Astrocyte (in vitro differentiated cells and primary cell): ENCODE measurements at regions not wholly inside any gene's neighbourhood (a gene's known extent, or its start where the extent isn't known, plus 50 kb on each side); places are given as distances from the start of the nearest gene placed in this dataset.

Experiments used
- DNase-seq: peaks from one replicate; pipeline ENCODE4 v3.0.0-alpha.2; 2010; ENCODE audit warnings: low read depth
- FAIRE-seq: peaks from 2 replicates; lab custom pipeline; 2011; peaks lifted over from hg19 to GRCh38; lab: Jason Lieb, UNC
- H2AFZ ChIP-seq: 2 replicates; pipeline ENCODE4 v1.6.0; 2012; ENCODE audit warnings: low read depth, low read length, inconsistent platforms
- H3K27ac ChIP-seq: 2 replicates; pipeline ENCODE4 v1.5.1; 2011; ENCODE audit warnings: low read depth, low read length, inconsistent platforms
- H3K27me3 ChIP-seq: 2 replicates; pipeline ENCODE4 v1.6.0; 2011; ENCODE audit warnings: low read length, inconsistent platforms; ENCODE audit not compliant: insufficient read depth
- H3K36me3 ChIP-seq: 2 replicates; pipeline ENCODE4 v1.5.1; 2011; ENCODE audit warnings: low read length, inconsistent platforms; ENCODE audit not compliant: insufficient read depth
- H3K4me1 ChIP-seq: 2 replicates; pipeline ENCODE4 v1.5.1; 2011; ENCODE audit warnings: low read length, inconsistent platforms; ENCODE audit not compliant: insufficient read depth
- H3K4me2 ChIP-seq: 2 replicates; pipeline ENCODE4 v1.6.0; 2012; ENCODE audit warnings: low read length, inconsistent platforms
- H3K4me3 ChIP-seq: 2 replicates; pipeline ENCODE4 v1.5.1; 2011; ENCODE audit warnings: low read depth, mild to moderate bottlenecking, low read length, inconsistent platforms; ENCODE audit not compliant: insufficient read depth
- H3K79me2 ChIP-seq: 2 replicates; pipeline ENCODE4 v1.6.0; 2012; ENCODE audit warnings: mild to moderate bottlenecking, low read length, inconsistent platforms; ENCODE audit not compliant: insufficient read depth
- H3K9ac ChIP-seq: 2 replicates; pipeline ENCODE4 v1.6.0; 2012; ENCODE audit warnings: mild to moderate bottlenecking, low read length, inconsistent platforms
- H3K9me3 ChIP-seq: 2 replicates; pipeline ENCODE4 v1.5.1; 2012; ENCODE audit warnings: low read depth, mild to moderate bottlenecking, low read length, inconsistent platforms; ENCODE audit not compliant: insufficient read depth
- H4K20me1 ChIP-seq: 2 replicates; pipeline ENCODE4 v1.6.0; 2012; ENCODE audit warnings: low read length, inconsistent platforms; ENCODE audit not compliant: insufficient read depth
- H3K27ac Mint-ChIP-seq: one replicate; pipeline ENCODE4 v1.8.0; 2021; ENCODE audit warnings: mild to moderate bottlenecking, mixed read lengths; ENCODE audit not compliant: unreplicated experiment
- H3K27me3 Mint-ChIP-seq: one replicate; pipeline ENCODE4 v1.8.0; 2021; ENCODE audit warnings: low read depth, mixed read lengths; ENCODE audit not compliant: unreplicated experiment
- H3K36me3 Mint-ChIP-seq: one replicate; pipeline ENCODE4 v1.8.0; 2021; ENCODE audit warnings: low read depth, mixed read lengths; ENCODE audit not compliant: unreplicated experiment
- H3K4me1 Mint-ChIP-seq: one replicate; pipeline ENCODE4 v1.8.0; 2021; ENCODE audit warnings: low read depth, mixed read lengths; ENCODE audit not compliant: unreplicated experiment
- H3K4me3 Mint-ChIP-seq: one replicate; pipeline ENCODE4 v1.8.0; 2021; ENCODE audit warnings: mild to moderate bottlenecking, moderate library complexity, mixed read lengths; ENCODE audit not compliant: unreplicated experiment
- H3K9me3 Mint-ChIP-seq: one replicate; pipeline ENCODE4 v1.8.0; 2021; ENCODE audit warnings: mild to moderate bottlenecking, mixed read lengths; ENCODE audit not compliant: unreplicated experiment
- CTCF ChIP-seq: IDR thresholded peaks from 2 replicates; pipeline ENCODE4 v1.5.1; 2011; ENCODE audit warnings: low read depth, mild to moderate bottlenecking, inconsistent platforms, low read length, moderate library complexity; ENCODE audit not compliant: insufficient read depth
- EZH2 ChIP-seq: IDR thresholded peaks from 2 replicates; pipeline ENCODE4 v1.6.1; 2012; ENCODE audit warnings: mild to moderate bottlenecking, low read length, inconsistent platforms; ENCODE audit not compliant: insufficient read depth

DNA sequence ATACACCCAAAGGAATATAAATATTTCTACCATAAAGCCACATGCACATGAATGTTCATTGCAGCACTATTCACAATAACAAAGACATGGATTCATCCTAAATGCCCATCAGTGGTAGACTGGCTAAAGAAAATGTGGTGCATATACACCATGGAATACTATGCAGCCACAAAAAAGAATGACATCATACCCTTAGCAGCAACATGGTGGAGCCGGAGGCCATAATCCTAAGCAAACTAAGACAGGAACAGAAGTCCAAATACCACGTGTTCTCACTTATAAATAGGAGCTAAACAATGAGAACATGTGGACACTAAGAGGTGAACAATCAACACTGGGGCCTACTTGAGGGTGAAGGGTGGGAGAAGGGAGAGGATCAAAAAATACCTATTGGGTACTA is 198.5 kb downstream of the BMP4 start:
- H3K36me3 ChIP-seq: no peaks in the 10 kb centered on the region
- H3K36me3 Mint-ChIP-seq: no peaks in the 10 kb centered on the region
- no peaks in the 10 kb centered on the region for H3K27me3 ChIP-seq
- no peak overlapping the region for H3K9ac ChIP-seq
- no peaks in the 10 kb centered on the region for H4K20me1 ChIP-seq
- TF ChIP-seq EZH2 (no peak), CTCF (no peak)
- DNase-seq: no peak
- no peak overlapping the region for H2AFZ ChIP-seq
- H3K27ac Mint-ChIP-seq: no peak overlapping the region
- H3K9me3 Mint-ChIP-seq: peaks cover 5% of the 10 kb centered on the region
- no peaks in the 10 kb centered on the region for H3K79me2 ChIP-seq
- H3K4me2 ChIP-seq: no peak overlapping the region
- H3K4me3 Mint-ChIP-seq: no peak overlapping the region
- no peaks in the 10 kb centered on the region for H3K4me1 Mint-ChIP-seq
- H3K4me1 ChIP-seq: no peaks in the 10 kb centered on the region
- no peak overlapping the region for H3K27ac ChIP-seq
- H3K4me3 ChIP-seq: no peak overlapping the region
- no peak for FAIRE-seq
- H3K27me3 Mint-ChIP-seq: peaks cover 2% of the 10 kb centered on the region
- no peaks in the 10 kb centered on the region for H3K9me3 ChIP-seq

- H3K4me1 Mint-ChIP-seq: no peaks in the 10 kb centered on the region
- no peaks in the 10 kb centered on the region for H3K79me2 ChIP-seq
- no peak for TF ChIP-seq EZH2
- no peak for TF ChIP-seq CTCF
- DNase-seq (no peak), FAIRE-seq (no peak)
- no peak overlapping the region for H3K4me3 Mint-ChIP-seq
- H3K4me1 ChIP-seq: no peaks in the 10 kb centered on the region
- no peaks in the 10 kb centered on the region for H3K27me3 ChIP-seq
- no peaks in the 10 kb centered on the region for H3K36me3 Mint-ChIP-seq
- no peaks in the 10 kb centered on the region for H3K9me3 ChIP-seq
- H3K36me3 ChIP-seq: no peaks in the 10 kb centered on the region
- H3K27ac ChIP-seq: no peak overlapping the region
- H4K20me1 ChIP-seq: no peaks in the 10 kb centered on the region
- H3K4me3 ChIP-seq: no peak overlapping the region
- H2AFZ ChIP-seq: no peak overlapping the region
- peaks cover 5% of the 10 kb centered on the region for H3K9me3 Mint-ChIP-seq
- no peak overlapping the region for H3K27ac Mint-ChIP-seq
- peaks cover 2% of the 10 kb centered on the region for H3K27me3 Mint-ChIP-seq
- H3K9ac ChIP-seq: no peak overlapping the region
- no peak overlapping the region for H3K4me2 ChIP-seq
Observed at GRCh38 chr14:53757732-53758131, 198.9 kb downstream of the BMP4 start.

DNA sequence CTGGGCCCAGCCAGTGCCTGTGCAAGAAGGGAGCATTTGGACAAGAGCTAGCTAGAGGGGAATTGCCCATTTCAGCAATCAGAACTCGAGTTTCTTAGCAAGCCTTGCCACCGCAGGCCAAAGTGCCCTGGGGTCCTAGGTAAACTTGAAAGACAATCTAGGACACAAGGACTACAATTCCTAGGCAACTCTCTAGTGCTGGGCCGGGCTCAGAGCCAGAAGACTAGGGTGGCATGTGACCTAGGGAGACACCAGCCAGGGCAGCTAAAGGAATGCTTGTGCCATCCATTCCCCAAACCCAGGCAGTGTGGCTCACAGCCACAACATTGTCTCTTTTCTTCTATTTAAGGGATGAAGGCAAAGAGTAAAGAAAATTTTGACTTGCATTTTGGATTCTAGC is 205.0 kb downstream of the BMP4 start:
- H3K27ac ChIP-seq: no peak overlapping the region
- no peaks in the 10 kb centered on the region for H3K9me3 ChIP-seq
- H3K4me1 ChIP-seq: no peaks in the 10 kb centered on the region
- H3K4me3 ChIP-seq: no peak overlapping the region
- Mint-ChIP-seq H3K36me3 (no peaks in the 10 kb centered on the region), H3K27me3 (no peaks in the 10 kb centered on the region), H3K27ac (no peak overlapping the region), H3K4me1 (no peaks in the 10 kb centered on the region), H3K9me3 (peaks cover 5% of the 10 kb centered on the region), H3K4me3 (no peak overlapping the region)
- H3K27me3 ChIP-seq: no peaks in the 10 kb centered on the region
- FAIRE-seq: no peak
- no peak overlapping the region for H2AFZ ChIP-seq
- H4K20me1 ChIP-seq: no peaks in the 10 kb centered on the region
- TF ChIP-seq EZH2: no peak
- TF ChIP-seq CTCF: no peak
- H3K36me3 ChIP-seq: no peaks in the 10 kb centered on the region
- H3K9ac ChIP-seq: no peak overlapping the region
- no peak overlapping the region for H3K4me2 ChIP-seq
- no peak for DNase-seq
- H3K79me2 ChIP-seq: no peaks in the 10 kb centered on the region
